ENCODE measurements at regions not wholly inside any gene's neighbourhood (a gene's known extent, or its start where the extent isn't known, plus 50 kb on each side); places are given as distances from the start of the nearest gene placed in this dataset.
A peak's percentile ranks its signal among the peaks of the same experiment; 100 is the strongest.

- Mint-ChIP-seq H3K27ac (no peak overlapping the region), H3K4me1 (no peaks in the 10 kb centered on the region), H3K9me3 (peaks cover 0 to 15% (median 5%) of the 10 kb centered on the region in 6 donors), H3K36me3 (peaks cover 0 to 19% (median 7%) of the 10 kb centered on the region in 3 donors), H3K4me3 (no peak overlapping the region), H3K27me3 (ENCODE audit: low read depth in 3 of 3) (peaks cover 2 to 14% (median 4%) of the 10 kb centered on the region in 3 donors)
- DNase-seq = no peak
These were observed 465.4 kb upstream of the TNP1 start for GRCh38 chr2:217325251-217325650.

GRCh38 chr2:217316743-217317142 lies 456.9 kb upstream of the TNP1 start:
- H3K4me1 Mint-ChIP-seq = peaks cover 17 to 21% of the 10 kb centered on the region in 2 donors
- H3K4me3 Mint-ChIP-seq = peak overlapping the region in 1 of 5 donors; percentile 10
- peaks cover 0 to 4% (median 0%) of the 10 kb centered on the region in 3 donors for H3K27me3 Mint-ChIP-seq (ENCODE audit: low read depth in 3 of 3)
- peaks cover 0 to 7% (median 0%) of the 10 kb centered on the region in 3 donors for H3K36me3 Mint-ChIP-seq
- no peak overlapping the region for H3K27ac Mint-ChIP-seq
- no peak for DNase-seq
- no peaks in the 10 kb centered on the region for H3K9me3 Mint-ChIP-seq

GRCh38 chr2:217314021-217314460 lies 454.2 kb upstream of the TNP1 start:
- DNase-seq = no peak
- H3K36me3 Mint-ChIP-seq = peaks cover 0 to 7% (median 4%) of the 10 kb centered on the region in 3 donors
- H3K27ac Mint-ChIP-seq = no peak overlapping the region
- H3K9me3 Mint-ChIP-seq = no peaks in the 10 kb centered on the region
- H3K27me3 Mint-ChIP-seq (ENCODE audit: low read depth in 3 of 3) = peaks cover 0 to 6% (median 0%) of the 10 kb centered on the region in 3 donors
- no peak overlapping the region for H3K4me3 Mint-ChIP-seq
- peaks cover 17 to 21% of the 10 kb centered on the region in 2 donors for H3K4me1 Mint-ChIP-seq

- Mint-ChIP-seq H3K4me3 (no peak overlapping the region), H3K27me3 (ENCODE audit: low read depth in 3 of 3) (peaks cover 0 to 2% (median 0%) of the 10 kb centered on the region in 3 donors), H3K36me3 (peaks cover 0 to 7% (median 4%) of the 10 kb centered on the region in 3 donors), H3K4me1 (peaks cover 17 to 21% of the 10 kb centered on the region in 2 donors), H3K27ac (no peak overlapping the region), H3K9me3 (no peaks in the 10 kb centered on the region)
- no peak for DNase-seq
These were observed 453.5 kb upstream of the TNP1 start for GRCh38 chr2:217313386-217313785.

GRCh38 chr2:217309056-217309455 lies 449.2 kb upstream of the TNP1 start:
- Mint-ChIP-seq H3K9me3 (no peaks in the 10 kb centered on the region), H3K4me1 (no peaks in the 10 kb centered on the region), H3K36me3 (peaks cover 0 to 6% (median 4%) of the 10 kb centered on the region in 3 donors), H3K27ac (no peak overlapping the region), H3K4me3 (no peak overlapping the region), H3K27me3 (ENCODE audit: low read depth in 3 of 3) (peaks cover 0 to 6% (median 1%) of the 10 kb centered on the region in 3 donors)
- DNase-seq = no peak

- no peaks in the 10 kb centered on the region for H3K9me3 Mint-ChIP-seq
- peaks cover 0 to 6% (median 1%) of the 10 kb centered on the region in 3 donors for H3K27me3 Mint-ChIP-seq (ENCODE audit: low read depth in 3 of 3)
- H3K36me3 Mint-ChIP-seq = peaks cover 0 to 6% (median 4%) of the 10 kb centered on the region in 3 donors
- no peak overlapping the region for H3K4me3 Mint-ChIP-seq
- H3K4me1 Mint-ChIP-seq = no peaks in the 10 kb centered on the region
- no peak for DNase-seq
- no peak overlapping the region for H3K27ac Mint-ChIP-seq
These were observed 447.2 kb upstream of the TNP1 start for GRCh38 chr2:217307023-217307422.

- peaks cover 0 to 6% (median 4%) of the 10 kb centered on the region in 3 donors for H3K36me3 Mint-ChIP-seq
- no peak overlapping the region for H3K27ac Mint-ChIP-seq
- no peaks in the 10 kb centered on the region for H3K4me1 Mint-ChIP-seq
- no peak for DNase-seq
- peaks cover 2 to 9% (median 7%) of the 10 kb centered on the region in 3 donors for H3K27me3 Mint-ChIP-seq (ENCODE audit: low read depth in 3 of 3)
- H3K9me3 Mint-ChIP-seq = no peaks in the 10 kb centered on the region
- no peak overlapping the region for H3K4me3 Mint-ChIP-seq
These were observed 446.0 kb upstream of the TNP1 start for GRCh38 chr2:217305882-217306281.

- Mint-ChIP-seq H3K9me3 (no peaks in the 10 kb centered on the region), H3K27me3 (ENCODE audit: low read depth in 3 of 3) (peaks cover 2 to 7% (median 6%) of the 10 kb centered on the region in 3 donors), H3K4me1 (no peaks in the 10 kb centered on the region), H3K4me3 (no peak overlapping the region), H3K27ac (no peak overlapping the region), H3K36me3 (peaks cover 0 to 6% (median 0%) of the 10 kb centered on the region in 3 donors)
- no peak for DNase-seq
These were observed 444.7 kb upstream of the TNP1 start for GRCh38 chr2:217304582-217304981.

GRCh38 chr2:217302856-217303255 lies 443.0 kb upstream of the TNP1 start:
- Mint-ChIP-seq H3K27ac (no peak overlapping the region), H3K27me3 (ENCODE audit: low read depth in 3 of 3) (peaks cover 2 to 7% (median 6%) of the 10 kb centered on the region in 3 donors), H3K36me3 (peaks cover 0 to 6% (median 0%) of the 10 kb centered on the region in 3 donors), H3K4me1 (no peaks in the 10 kb centered on the region), H3K4me3 (no peak overlapping the region), H3K9me3 (no peaks in the 10 kb centered on the region)
- no peak for DNase-seq

- no peak overlapping the region for H3K27ac Mint-ChIP-seq
These were observed 441.5 kb upstream of the TNP1 start for GRCh38 chr2:217301142-217301925.

GRCh38 chr2:217299590-217299989 lies 439.7 kb upstream of the TNP1 start:
- H3K4me3 Mint-ChIP-seq = no peak overlapping the region
- H3K4me1 Mint-ChIP-seq = no peaks in the 10 kb centered on the region
- H3K27me3 Mint-ChIP-seq (ENCODE audit: low read depth in 3 of 3) = peaks cover 2 to 6% (median 3%) of the 10 kb centered on the region in 3 donors
- H3K36me3 Mint-ChIP-seq = peaks cover 0 to 10% (median 4%) of the 10 kb centered on the region in 3 donors
- H3K27ac Mint-ChIP-seq = no peak overlapping the region
- no peak for DNase-seq
- H3K9me3 Mint-ChIP-seq = peaks cover 0 to 7% (median 3%) of the 10 kb centered on the region in 6 donors

More at GRCh38 chr2:217301142-217301925, 441.5 kb upstream of the TNP1 start:
- H3K4me3 Mint-ChIP-seq = no peak overlapping the region
- DNase-seq = no peak
- no peaks in the 10 kb centered on the region for H3K4me1 Mint-ChIP-seq
- H3K27me3 Mint-ChIP-seq (ENCODE audit: low read depth in 3 of 3) = peaks cover 2 to 7% (median 6%) of the 10 kb centered on the region in 3 donors
- peaks cover 0 to 7% (median 3%) of the 10 kb centered on the region in 6 donors for H3K9me3 Mint-ChIP-seq
- H3K36me3 Mint-ChIP-seq = peaks cover 0 to 10% (median 4%) of the 10 kb centered on the region in 3 donors

GRCh38 chr2:217297096-217297495 lies 437.2 kb upstream of the TNP1 start:
- H3K4me3 Mint-ChIP-seq = no peak overlapping the region
- H3K9me3 Mint-ChIP-seq = peaks cover 0 to 7% (median 3%) of the 10 kb centered on the region in 6 donors
- no peak overlapping the region for H3K27ac Mint-ChIP-seq
- no peaks in the 10 kb centered on the region for H3K4me1 Mint-ChIP-seq
- peaks cover 0 to 10% (median 4%) of the 10 kb centered on the region in 3 donors for H3K36me3 Mint-ChIP-seq
- peaks cover 2 to 6% (median 3%) of the 10 kb centered on the region in 3 donors for H3K27me3 Mint-ChIP-seq (ENCODE audit: low read depth in 3 of 3)
- no peak for DNase-seq

GRCh38 chr2:217294818-217295217 lies 435.0 kb upstream of the TNP1 start:
- Mint-ChIP-seq H3K36me3 (peaks cover 4 to 10% (median 4%) of the 10 kb centered on the region in 3 donors), H3K27me3 (ENCODE audit: low read depth in 3 of 3) (no peaks in the 10 kb centered on the region), H3K27ac (no peak overlapping the region), H3K4me3 (no peak overlapping the region), H3K4me1 (no peaks in the 10 kb centered on the region), H3K9me3 (peaks cover 0 to 7% (median 3%) of the 10 kb centered on the region in 6 donors)
- no peak for DNase-seq

- H3K9me3 Mint-ChIP-seq = peaks cover 0 to 7% (median 3%) of the 10 kb centered on the region in 6 donors
- DNase-seq = no peak
- no peaks in the 10 kb centered on the region for H3K4me1 Mint-ChIP-seq
- peaks cover 4 to 10% (median 4%) of the 10 kb centered on the region in 3 donors for H3K36me3 Mint-ChIP-seq
- no peak overlapping the region for H3K4me3 Mint-ChIP-seq
- H3K27ac Mint-ChIP-seq = no peak overlapping the region
- no peaks in the 10 kb centered on the region for H3K27me3 Mint-ChIP-seq (ENCODE audit: low read depth in 3 of 3)
These were observed 434.3 kb upstream of the TNP1 start for GRCh38 chr2:217294211-217294610.
